Mucosa of descending colon (tissue), 3 donors: ENCODE measurements at regions not wholly inside any gene's neighbourhood (a gene's known extent, or its start where the extent isn't known, plus 50 kb on each side); places are given as distances from the start of the nearest gene placed in this dataset.
A peak's percentile ranks its signal among the peaks of the same experiment; 100 is the strongest.

ENCODE experiments used
- ATAC-seq: fragments of 200-7000 bp; cut with Tn5 transposase; one replicate; pipeline ENCODE4 v1.9.1; 2020; ENCODE audit warnings: mild to moderate bottlenecking, moderate library complexity
- DNase-seq, 3 donors: peaks; one replicate each; pipeline ENCODE4 v3.0.0-alpha.2; 2020
- H3K36me3 ChIP-seq: fragments of 200-600 bp; one replicate; pipeline ENCODE4 v1.8.0; 2021; ENCODE audit warnings: low read depth, mild to moderate bottlenecking
- H3K4me1 ChIP-seq: fragments of 200-600 bp; one replicate; pipeline ENCODE4 v1.8.0; 2021; ENCODE audit warnings: low read depth, mild to moderate bottlenecking
- H3K4me3 ChIP-seq: fragments of 200-600 bp; one replicate; pipeline ENCODE4 v1.8.0; 2021; ENCODE audit warnings: mild to moderate bottlenecking
- H3K9me3 ChIP-seq: fragments of 200-600 bp; one replicate; pipeline ENCODE4 v1.8.0; 2021; ENCODE audit warnings: mild to moderate bottlenecking
- intact Hi-C, 2 donors: fragments of 100-400 bp; cut with DNase I in 1 of 2; cut with micrococcal nuclease in 1 of 2; formaldehyde crosslinking; loops; one replicate each; pipeline versions ENCODE4 v1.11.0 to v1.11.1; 2022; cut with DNase I, micrococcal nuclease
- TF ChIP-seq, protein P1 (sequence below): fragments of 200-600 bp; IDR thresholded peaks from one replicate; pipeline ENCODE4 v1.8.0; 2022; ENCODE audit warnings: antibody characterized with exemption, mild to moderate bottlenecking
- donor health status: DM: no; HTN: no; CAD: no; lungs with moderate emphysema.
- donor health status: DM: no; HTN: no; CAD: no.
- donor health status: DM: no; HTN: yes; CAD: no.

DNA sequence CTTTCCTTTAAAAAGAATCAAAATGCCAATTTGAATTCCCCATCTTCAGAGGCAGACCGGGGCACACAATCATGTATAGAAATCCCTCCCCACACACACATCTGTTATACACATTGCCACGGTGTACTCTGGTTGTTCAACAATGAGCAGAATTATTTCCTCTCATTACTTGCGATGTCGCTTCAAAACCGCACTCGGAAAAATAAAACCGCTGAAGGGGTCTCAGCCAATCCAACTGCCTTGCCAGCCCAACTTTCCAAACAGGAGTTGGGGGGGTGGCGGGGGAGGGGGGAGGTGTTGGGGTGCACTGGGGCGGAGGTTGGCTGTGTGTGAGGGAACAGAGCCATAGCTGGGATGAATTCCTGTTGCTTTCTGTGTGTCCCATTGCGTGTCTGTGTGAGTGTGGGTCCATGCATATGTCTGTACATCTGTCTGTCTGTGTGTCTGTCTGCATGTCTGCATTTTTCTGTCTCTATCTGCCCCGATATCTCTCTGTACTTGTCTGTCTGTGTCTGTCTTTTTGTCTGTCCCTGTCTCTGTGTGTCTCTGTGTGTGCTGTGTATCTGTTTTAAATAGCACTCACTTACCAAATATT, 163.6 kb upstream of the TBX3 start:
- no peaks in the 10 kb centered on the region for H3K9me3 ChIP-seq
- H3K36me3 ChIP-seq: no peaks in the 10 kb centered on the region
- no peaks in the 10 kb centered on the region for H3K4me1 ChIP-seq
- no peak overlapping the region for H3K4me3 ChIP-seq
- intact Hi-C loops: no loop called here
- no peak for ATAC-seq
- TF ChIP-seq, protein P1, sequence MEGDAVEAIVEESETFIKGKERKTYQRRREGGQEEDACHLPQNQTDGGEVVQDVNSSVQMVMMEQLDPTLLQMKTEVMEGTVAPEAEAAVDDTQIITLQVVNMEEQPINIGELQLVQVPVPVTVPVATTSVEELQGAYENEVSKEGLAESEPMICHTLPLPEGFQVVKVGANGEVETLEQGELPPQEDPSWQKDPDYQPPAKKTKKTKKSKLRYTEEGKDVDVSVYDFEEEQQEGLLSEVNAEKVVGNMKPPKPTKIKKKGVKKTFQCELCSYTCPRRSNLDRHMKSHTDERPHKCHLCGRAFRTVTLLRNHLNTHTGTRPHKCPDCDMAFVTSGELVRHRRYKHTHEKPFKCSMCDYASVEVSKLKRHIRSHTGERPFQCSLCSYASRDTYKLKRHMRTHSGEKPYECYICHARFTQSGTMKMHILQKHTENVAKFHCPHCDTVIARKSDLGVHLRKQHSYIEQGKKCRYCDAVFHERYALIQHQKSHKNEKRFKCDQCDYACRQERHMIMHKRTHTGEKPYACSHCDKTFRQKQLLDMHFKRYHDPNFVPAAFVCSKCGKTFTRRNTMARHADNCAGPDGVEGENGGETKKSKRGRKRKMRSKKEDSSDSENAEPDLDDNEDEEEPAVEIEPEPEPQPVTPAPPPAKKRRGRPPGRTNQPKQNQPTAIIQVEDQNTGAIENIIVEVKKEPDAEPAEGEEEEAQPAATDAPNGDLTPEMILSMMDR: no peak
- DNase-seq: no peak

DNA sequence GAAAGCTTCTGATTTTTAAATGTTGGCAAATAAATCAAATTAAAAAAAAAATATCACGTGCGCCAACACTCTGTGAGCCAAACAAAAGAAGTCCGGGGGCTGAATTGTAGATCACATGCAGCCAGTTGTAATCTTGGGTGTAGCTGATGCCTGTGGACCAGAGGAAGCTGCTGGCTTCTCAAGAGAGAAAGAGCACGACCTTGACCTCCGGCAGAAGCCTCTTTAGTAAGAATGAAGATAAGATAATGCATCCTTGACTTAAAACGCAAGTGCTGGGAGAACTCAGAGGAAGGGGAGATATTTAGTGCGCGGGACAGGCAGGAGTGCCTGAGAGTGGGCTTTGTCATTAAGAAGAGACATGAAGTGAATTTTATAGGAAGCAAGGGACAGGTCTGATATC, 162.8 kb upstream of the TBX3 start:
- no peaks in the 10 kb centered on the region for H3K4me1 ChIP-seq
- H3K36me3 ChIP-seq: no peaks in the 10 kb centered on the region
- no peaks in the 10 kb centered on the region for H3K9me3 ChIP-seq
- no peak overlapping the region for H3K4me3 ChIP-seq
- DNase-seq (no peak), ATAC-seq (no peak)
- intact Hi-C loops: no loop called here
- TF ChIP-seq, protein P1: no peak

- no peaks in the 10 kb centered on the region for H3K9me3 ChIP-seq
- intact Hi-C loops: no loop called here
- DNase-seq (no peak), ATAC-seq (peak; percentile 48)
- H3K4me3 ChIP-seq: no peak overlapping the region
- TF ChIP-seq, protein P1: no peak
- H3K36me3 ChIP-seq: no peaks in the 10 kb centered on the region
- H3K4me1 ChIP-seq: no peaks in the 10 kb centered on the region
Observed at GRCh38 chr12:114841557-114842251, 157.7 kb upstream of the TBX3 start.

GRCh38 chr12:114838480-114838879, 154.5 kb upstream of the TBX3 start:
- intact Hi-C loops: no loop called here
- Histone ChIP-seq H3K36me3 (no peaks in the 10 kb centered on the region), H3K4me1 (no peaks in the 10 kb centered on the region), H3K4me3 (no peak overlapping the region), H3K9me3 (peaks cover 8% of the 10 kb centered on the region)
- no peak for ATAC-seq
- no peak for DNase-seq
- TF ChIP-seq, protein P1: no peak

DNA sequence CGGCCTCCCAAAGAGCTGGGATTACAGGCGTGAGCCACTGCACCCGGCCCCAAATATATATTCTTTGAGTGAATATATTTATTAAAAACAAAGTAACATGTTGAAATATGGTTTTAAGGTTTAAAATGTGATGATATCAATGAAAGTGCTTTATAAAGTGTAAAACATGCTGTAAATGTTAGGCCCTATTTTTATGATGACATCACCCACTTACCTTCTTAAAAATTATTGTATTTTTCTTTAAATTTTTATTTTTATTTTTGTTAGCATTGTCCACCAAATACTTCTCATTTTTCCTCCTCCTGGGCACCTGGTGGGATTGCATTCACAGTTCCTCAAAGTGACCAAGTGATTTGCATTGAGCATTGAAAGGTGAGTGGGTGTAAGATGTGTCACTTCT, 152.6 kb upstream of the TBX3 start:
- intact Hi-C loops: no loop called here
- TF ChIP-seq, protein P1: no peak
- H3K4me1 ChIP-seq: no peaks in the 10 kb centered on the region
- H3K9me3 ChIP-seq: peaks cover 8% of the 10 kb centered on the region
- H3K36me3 ChIP-seq: no peaks in the 10 kb centered on the region
- ATAC-seq: no peak
- H3K4me3 ChIP-seq: no peak overlapping the region
- DNase-seq: no peak
